HG02943 (cell line): ENCODE measurements at regions not wholly inside any gene's neighbourhood (a gene's known extent, or its start where the extent isn't known, plus 50 kb on each side); places are given as distances from the start of the nearest gene placed in this dataset.
"Not testable (repeated sequence)": the region's sequence is repeated elsewhere in the genome, so short reads cannot be mapped to it uniquely, and the experiment has no call there.

Experiments
- ATAC-seq: cut with Tn5 transposase; IDR thresholded peaks from one replicate; pipeline ENCODE4 v1.9.1; 2021; ENCODE audit warnings: mild to moderate bottlenecking, low read depth, moderate library complexity; ENCODE audit not compliant: unreplicated experiment

GRCh38 chr2:236997069-236997715 lies 88.5 kb upstream of the COPS8 start:
- no peak for ATAC-seq

- ATAC-seq, result no peak
Observed at GRCh38 chr2:236998236-236998635, 87.5 kb upstream of the COPS8 start.

GRCh38 chr2:236998758-236999157 lies 86.9 kb upstream of the COPS8 start:
- ATAC-seq, result no peak

GRCh38 chr2:237000481-237000880 lies 85.2 kb upstream of the COPS8 start:
- no peak for ATAC-seq

- ATAC-seq, result not testable (repeated sequence)
Observed at GRCh38 chr2:237005341-237005740, 80.3 kb upstream of the COPS8 start.

- ATAC-seq, result no peak
Observed at GRCh38 chr2:237011206-237011795, 74.4 kb upstream of the COPS8 start.

GRCh38 chr2:237012004-237012403 lies 73.7 kb upstream of the COPS8 start:
- ATAC-seq, result no peak

- ATAC-seq, result no peak
Observed at GRCh38 chr2:237012577-237013267, 73.0 kb upstream of the COPS8 start.

- ATAC-seq, result no peak
Observed at GRCh38 chr2:237016121-237016915, 69.4 kb upstream of the COPS8 start.

GRCh38 chr2:237020090-237020489 lies 65.6 kb upstream of the COPS8 start:
- no peak for ATAC-seq

- ATAC-seq, result no peak
Observed at GRCh38 chr2:237022533-237022932, 63.2 kb upstream of the COPS8 start.

GRCh38 chr2:237024255-237024654 lies 61.4 kb upstream of the COPS8 start:
- ATAC-seq, result no peak

- no peak for ATAC-seq
Observed at GRCh38 chr2:237025090-237025865, 60.4 kb upstream of the COPS8 start.

GRCh38 chr2:237026981-237027711 lies 58.5 kb upstream of the COPS8 start:
- no peak for ATAC-seq

- ATAC-seq, result no peak
Observed at GRCh38 chr2:237027712-237028029, 58.0 kb upstream of the COPS8 start.

- no peak for ATAC-seq
Observed at GRCh38 chr2:237030382-237030781, 55.3 kb upstream of the COPS8 start.

- ATAC-seq, result no peak
Observed at GRCh38 chr2:237033536-237034060, 52.1 kb upstream of the COPS8 start.

GRCh38 chr2:237035781-237036475 lies 49.8 kb upstream of the COPS8 start:
- no peak for ATAC-seq
